ENCODE measurements at regions not wholly inside any gene's neighbourhood (a gene's known extent, or its start where the extent isn't known, plus 50 kb on each side); places are given as distances from the start of the nearest gene placed in this dataset.

- Mint-ChIP-seq H3K36me3 (ENCODE audit: unreplicated experiment) (peaks cover 5% of the 10 kb centered on the region), H3K27ac (ENCODE audit: unreplicated experiment) (no peak overlapping the region), H3K4me1 (ENCODE audit: low read depth, unreplicated experiment) (peaks cover 27% of the 10 kb centered on the region), H3K27me3 (ENCODE audit: unreplicated experiment) (peaks cover 8% of the 10 kb centered on the region), H3K9me3 (ENCODE audit: unreplicated experiment) (no peaks in the 10 kb centered on the region), H3K4me3 (ENCODE audit: unreplicated experiment) (no peak overlapping the region)
- no peak for DNase-seq
- TF ChIP-seq CTCF (IDR thresholded peaks at IDR 0.05; ENCODE audit: partially characterized antibody, unreplicated experiment): no peak
Observed at GRCh38 chr2:128403814-128404708, 85.4 kb upstream of the HS6ST1 start.

- peaks cover 5% of the 10 kb centered on the region for H3K36me3 Mint-ChIP-seq (ENCODE audit: unreplicated experiment)
- H3K27me3 Mint-ChIP-seq (ENCODE audit: unreplicated experiment): peaks cover 4% of the 10 kb centered on the region
- H3K27ac Mint-ChIP-seq (ENCODE audit: unreplicated experiment): no peak overlapping the region
- peaks cover 22% of the 10 kb centered on the region for H3K4me1 Mint-ChIP-seq (ENCODE audit: low read depth, unreplicated experiment)
- TF ChIP-seq CTCF (IDR thresholded peaks at IDR 0.05; ENCODE audit: partially characterized antibody, unreplicated experiment): no peak
- H3K4me3 Mint-ChIP-seq (ENCODE audit: unreplicated experiment): no peak overlapping the region
- H3K9me3 Mint-ChIP-seq (ENCODE audit: unreplicated experiment): no peaks in the 10 kb centered on the region
- DNase-seq: no peak
Observed at GRCh38 chr2:128404709-128405466, 86.2 kb upstream of the HS6ST1 start.

GRCh38 chr2:128405467-128405900, 86.8 kb upstream of the HS6ST1 start:
- H3K4me1 Mint-ChIP-seq (ENCODE audit: low read depth, unreplicated experiment): peaks cover 20% of the 10 kb centered on the region
- H3K36me3 Mint-ChIP-seq (ENCODE audit: unreplicated experiment): peaks cover 5% of the 10 kb centered on the region
- no peak overlapping the region for H3K27ac Mint-ChIP-seq (ENCODE audit: unreplicated experiment)
- peaks cover 1% of the 10 kb centered on the region for H3K9me3 Mint-ChIP-seq (ENCODE audit: unreplicated experiment)
- DNase-seq: no peak
- TF ChIP-seq CTCF (IDR thresholded peaks at IDR 0.05; ENCODE audit: partially characterized antibody, unreplicated experiment): no peak
- peaks cover 4% of the 10 kb centered on the region for H3K27me3 Mint-ChIP-seq (ENCODE audit: unreplicated experiment)
- H3K4me3 Mint-ChIP-seq (ENCODE audit: unreplicated experiment): no peak overlapping the region

- TF ChIP-seq CTCF (IDR thresholded peaks at IDR 0.05; ENCODE audit: partially characterized antibody, unreplicated experiment): no peak
- Mint-ChIP-seq H3K4me3 (ENCODE audit: unreplicated experiment) (no peak overlapping the region), H3K9me3 (ENCODE audit: unreplicated experiment) (peaks cover 2% of the 10 kb centered on the region), H3K27me3 (ENCODE audit: unreplicated experiment) (peaks cover 4% of the 10 kb centered on the region), H3K27ac (ENCODE audit: unreplicated experiment) (no peak overlapping the region), H3K36me3 (ENCODE audit: unreplicated experiment) (peaks cover 5% of the 10 kb centered on the region), H3K4me1 (ENCODE audit: low read depth, unreplicated experiment) (peaks cover 18% of the 10 kb centered on the region)
- DNase-seq: no peak
Observed at GRCh38 chr2:128405981-128406613, 87.4 kb upstream of the HS6ST1 start.

All from glutamatergic neuron (in vitro differentiated cells).